GM12872 (cell line): ENCODE measurements at regions not wholly inside any gene's neighbourhood (a gene's known extent, or its start where the extent isn't known, plus 50 kb on each side); places are given as distances from the start of the nearest gene placed in this dataset.

ENCODE experiments used
- TF ChIP-seq, protein P1 (sequence below): IDR thresholded peaks from 3 replicates; pipeline ENCODE4 v1.5.1; 2011; ENCODE audit warnings: low read depth, mild to moderate bottlenecking, low read length, moderate library complexity; ENCODE audit not compliant: insufficient read depth

DNA sequence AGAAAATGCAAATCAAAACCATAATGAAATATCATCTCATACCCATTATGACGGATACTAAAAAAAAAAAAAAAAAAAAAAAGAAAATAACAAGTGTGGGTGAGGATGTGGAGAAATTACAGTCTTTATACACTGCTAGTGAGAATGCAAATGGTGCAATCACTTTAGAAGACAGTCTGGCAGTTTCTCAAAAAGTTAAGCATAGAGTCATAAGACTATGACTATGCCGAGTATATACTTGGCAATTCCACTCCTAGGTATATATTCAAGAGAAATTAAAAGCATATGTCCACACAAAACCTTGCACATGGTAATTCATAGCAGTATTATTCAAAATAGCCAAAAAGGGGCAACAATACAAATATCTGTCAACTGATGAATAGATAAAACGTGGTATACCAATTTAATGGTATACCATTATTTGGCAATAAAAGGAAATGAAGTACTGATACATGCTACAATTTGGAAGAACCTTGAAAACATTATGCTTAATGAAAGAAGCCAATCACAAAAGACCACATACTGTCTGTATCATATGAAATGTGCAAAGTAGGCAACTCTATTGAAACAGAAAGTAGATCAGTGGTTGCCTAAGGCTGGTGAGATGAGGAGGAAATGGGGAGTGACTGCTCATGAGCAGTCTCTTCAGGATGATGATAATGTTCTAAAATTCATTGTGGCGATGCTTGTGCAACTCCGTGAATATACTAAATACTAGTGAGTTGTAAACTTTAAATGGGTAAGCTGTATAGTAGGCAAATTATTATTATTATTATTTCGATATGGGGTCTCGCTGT, 90.1 kb upstream of the NANOS1 start:
- TF ChIP-seq, protein P1, sequence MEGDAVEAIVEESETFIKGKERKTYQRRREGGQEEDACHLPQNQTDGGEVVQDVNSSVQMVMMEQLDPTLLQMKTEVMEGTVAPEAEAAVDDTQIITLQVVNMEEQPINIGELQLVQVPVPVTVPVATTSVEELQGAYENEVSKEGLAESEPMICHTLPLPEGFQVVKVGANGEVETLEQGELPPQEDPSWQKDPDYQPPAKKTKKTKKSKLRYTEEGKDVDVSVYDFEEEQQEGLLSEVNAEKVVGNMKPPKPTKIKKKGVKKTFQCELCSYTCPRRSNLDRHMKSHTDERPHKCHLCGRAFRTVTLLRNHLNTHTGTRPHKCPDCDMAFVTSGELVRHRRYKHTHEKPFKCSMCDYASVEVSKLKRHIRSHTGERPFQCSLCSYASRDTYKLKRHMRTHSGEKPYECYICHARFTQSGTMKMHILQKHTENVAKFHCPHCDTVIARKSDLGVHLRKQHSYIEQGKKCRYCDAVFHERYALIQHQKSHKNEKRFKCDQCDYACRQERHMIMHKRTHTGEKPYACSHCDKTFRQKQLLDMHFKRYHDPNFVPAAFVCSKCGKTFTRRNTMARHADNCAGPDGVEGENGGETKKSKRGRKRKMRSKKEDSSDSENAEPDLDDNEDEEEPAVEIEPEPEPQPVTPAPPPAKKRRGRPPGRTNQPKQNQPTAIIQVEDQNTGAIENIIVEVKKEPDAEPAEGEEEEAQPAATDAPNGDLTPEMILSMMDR: no peak

DNA sequence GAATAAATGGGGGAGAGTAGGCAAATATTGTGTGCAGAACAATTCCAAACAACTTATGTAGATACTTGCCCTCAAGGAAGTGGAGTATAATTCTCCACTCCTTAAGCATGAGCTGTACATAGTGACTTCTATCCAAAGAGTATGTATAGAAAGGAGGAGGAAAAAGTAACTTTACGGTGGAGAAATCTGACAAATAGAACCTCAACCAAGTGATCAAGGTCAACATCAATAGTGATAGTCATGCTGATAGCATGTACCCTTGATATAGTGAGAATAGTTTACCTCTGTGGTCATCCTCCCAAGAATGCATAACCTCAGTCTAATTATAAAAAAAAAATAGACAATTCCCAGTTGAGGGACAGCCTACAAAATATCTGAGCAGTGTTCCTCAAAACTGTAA, 89.1 kb upstream of the NANOS1 start:
- TF ChIP-seq, protein P1: no peak

DNA sequence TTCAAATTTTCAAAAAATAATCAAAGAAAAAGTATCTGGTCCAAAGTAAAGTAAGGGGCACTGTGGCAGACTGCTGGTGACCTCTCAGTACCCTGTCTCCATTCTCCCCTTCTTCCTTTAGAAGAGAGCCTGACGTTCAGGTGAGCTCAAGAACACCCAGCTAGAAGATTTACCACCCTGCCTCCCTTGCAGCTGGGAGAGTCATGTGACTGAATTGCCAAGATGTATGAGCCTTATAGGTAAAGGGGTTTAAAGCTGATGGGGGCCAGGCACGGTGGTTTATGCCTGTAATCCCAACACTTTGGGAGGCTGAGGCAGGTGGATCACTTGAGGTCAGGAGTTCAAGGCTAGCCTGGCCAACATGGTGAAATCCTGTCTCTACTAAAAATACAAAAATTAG, 86.3 kb upstream of the NANOS1 start:
- TF ChIP-seq, protein P1: no peak

DNA sequence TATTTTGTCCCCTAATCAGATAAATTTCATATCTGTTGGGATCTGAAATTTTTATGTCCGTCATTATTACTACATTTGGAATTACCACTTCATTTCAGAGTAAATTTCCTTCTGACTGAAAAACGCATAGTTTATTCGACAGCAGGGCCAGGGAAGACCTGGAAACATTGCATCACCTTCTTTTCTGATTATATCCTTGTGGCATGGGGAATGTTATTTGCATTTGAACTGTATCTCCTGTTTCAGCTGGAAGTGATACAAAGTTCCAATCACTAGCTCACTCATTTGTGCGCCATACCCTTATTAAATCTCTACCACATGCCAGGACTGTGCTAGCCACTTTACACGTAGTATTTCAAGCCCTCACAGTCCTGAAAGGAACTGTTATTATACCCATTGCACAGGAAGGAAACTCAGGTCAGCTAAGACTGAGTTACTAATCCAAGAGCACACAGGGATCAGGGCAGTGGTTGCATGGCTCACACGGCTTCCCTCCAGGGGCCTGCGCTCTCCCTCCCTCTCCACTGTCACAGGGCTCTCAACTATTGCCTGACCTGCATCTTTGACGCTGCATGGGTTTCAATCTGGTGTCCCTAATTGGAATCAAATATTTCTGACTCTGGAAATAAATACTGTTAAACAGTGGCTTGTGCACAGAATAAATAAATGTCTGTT, 84.4 kb upstream of the NANOS1 start:
- TF ChIP-seq, protein P1: no peak

DNA sequence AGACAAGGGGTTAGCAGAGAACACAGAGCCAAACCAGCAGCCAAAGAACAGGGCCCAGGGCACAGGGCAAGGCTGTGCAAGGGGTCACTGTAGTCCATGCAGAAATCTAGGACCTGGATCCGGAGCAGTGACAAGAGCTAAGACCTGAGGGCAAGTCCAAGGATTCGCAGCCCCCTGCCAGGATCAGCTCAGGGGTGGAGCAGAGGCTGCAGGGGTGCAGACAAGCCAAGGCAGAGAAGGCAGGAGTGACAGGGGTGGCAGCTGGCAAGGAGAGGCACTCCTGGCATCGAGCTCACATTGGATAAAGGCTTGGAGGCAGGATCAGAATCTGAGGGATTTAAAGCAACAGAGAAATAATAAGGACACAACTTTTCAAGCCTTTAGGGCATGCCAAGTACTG, 80.7 kb upstream of the NANOS1 start:
- TF ChIP-seq, protein P1: no peak

DNA sequence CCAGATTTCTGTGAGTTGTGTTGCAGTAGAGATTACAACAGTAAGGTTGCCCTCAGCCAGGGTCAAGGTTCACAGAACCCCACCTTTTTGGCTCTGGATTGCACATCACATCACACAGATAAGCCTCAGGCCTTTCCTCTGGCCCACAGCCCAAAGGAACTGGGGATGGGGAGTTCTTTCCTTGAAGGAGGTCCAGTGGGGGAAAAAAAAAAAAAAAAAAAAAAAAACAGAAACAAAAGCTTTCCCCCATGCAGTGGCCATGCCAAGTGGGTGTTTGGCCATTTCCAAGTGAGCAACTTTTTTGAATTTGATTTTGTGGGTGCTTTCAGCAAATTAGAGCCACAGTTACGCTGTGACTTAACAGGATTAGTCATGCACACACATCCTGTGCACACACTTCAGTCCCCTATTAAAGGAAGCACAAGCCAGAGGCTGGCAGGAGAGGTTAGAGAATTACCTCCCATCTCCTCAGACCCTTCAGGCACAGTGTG, 79.3 kb upstream of the NANOS1 start:
- TF ChIP-seq, protein P1: no peak

DNA sequence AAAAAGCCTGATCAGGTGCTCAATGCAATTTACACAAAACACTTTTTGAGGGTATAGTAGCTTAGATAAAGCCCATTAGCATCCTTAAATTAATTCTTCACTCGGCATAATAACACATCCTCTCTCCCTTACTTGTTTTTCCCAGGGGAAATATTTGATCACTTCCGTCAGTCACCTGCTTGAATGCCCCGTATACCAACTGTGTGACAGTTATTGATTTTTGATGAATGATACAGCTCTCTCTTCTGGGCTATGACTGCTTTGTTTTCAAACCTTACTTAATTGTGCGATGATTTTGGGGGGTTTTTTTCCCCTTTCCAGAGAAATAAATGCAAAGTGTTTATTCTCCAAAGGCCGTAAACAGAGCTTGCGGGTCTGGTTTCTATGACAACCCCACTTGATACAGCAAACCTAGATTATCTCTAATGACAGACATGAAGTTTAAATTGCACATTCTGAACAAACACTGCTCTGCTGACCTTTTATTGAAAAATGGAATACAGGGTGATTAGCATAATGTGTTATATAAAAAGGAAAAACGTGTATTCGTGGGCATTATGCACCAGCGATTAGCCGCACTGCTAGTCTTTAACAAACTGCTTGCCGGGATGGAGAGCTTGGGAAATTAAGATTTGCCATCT, 78.4 kb upstream of the NANOS1 start:
- TF ChIP-seq, protein P1: no peak
